ENCODE measurements at regions not wholly inside any gene's neighbourhood (a gene's known extent, or its start where the extent isn't known, plus 50 kb on each side); places are given as distances from the start of the nearest gene placed in this dataset.

DNA sequence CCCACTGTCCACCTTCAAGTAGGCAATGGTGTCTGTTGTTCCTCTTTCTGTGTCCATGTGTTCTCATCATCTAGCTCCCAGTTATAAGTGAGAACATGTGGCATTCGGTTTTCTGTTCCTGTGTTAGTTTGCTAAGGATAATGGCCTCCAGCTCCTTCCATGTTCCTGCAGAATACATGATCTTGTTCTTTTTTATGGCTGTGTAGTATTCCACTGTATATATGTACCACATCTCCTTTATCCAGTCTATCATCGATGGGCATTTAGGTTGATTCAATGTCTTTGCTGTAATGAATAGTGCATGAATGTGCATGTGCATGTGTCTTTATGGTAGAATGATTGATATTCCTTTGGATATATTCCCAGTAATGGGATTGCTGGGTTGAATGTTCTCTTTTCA, 123.3 kb upstream of the LHX5 start:
- no peaks in the 10 kb centered on the region for H3K9me2 ChIP-seq (replicated peaks; ENCODE audit: insufficient read depth, low read length)
- no peaks in the 10 kb centered on the region for H3K79me2 ChIP-seq (ENCODE audit: low read length)
- H3K4me1 ChIP-seq (ENCODE audit: low read length), result no peaks in the 10 kb centered on the region
- no peak for DNase-seq
- H2AFZ ChIP-seq (ENCODE audit: low read length), result no peak overlapping the region
- H3K9ac ChIP-seq (ENCODE audit: low read length), result no peak overlapping the region
- no peaks in the 10 kb centered on the region for H4K20me1 ChIP-seq (ENCODE audit: insufficient read depth, low read length)
- no peaks in the 10 kb centered on the region for H3K36me3 ChIP-seq (replicated peaks; ENCODE audit: insufficient read depth, low read length)
- no peaks in the 10 kb centered on the region for H3K9me3 ChIP-seq (replicated peaks; ENCODE audit: insufficient read depth, low read length)
- H3K27me3 ChIP-seq (replicated peaks; ENCODE audit: insufficient read depth, low read length), result no peaks in the 10 kb centered on the region
- no peak overlapping the region for H3K27ac ChIP-seq (ENCODE audit: low read length)
- H3F3A ChIP-seq (ENCODE audit: insufficient read depth, low read length), result no peaks in the 10 kb centered on the region
- H3K4me2 ChIP-seq (ENCODE audit: low read depth, low read length), result no peak overlapping the region
- no peak overlapping the region for H3K4me3 ChIP-seq (ENCODE audit: low read length)
- TF ChIP-seq EZH2 (optimal IDR thresholded peaks at IDR 0.05; ENCODE audit: low read depth, low read length), result no peak
- TF ChIP-seq, protein P1, sequence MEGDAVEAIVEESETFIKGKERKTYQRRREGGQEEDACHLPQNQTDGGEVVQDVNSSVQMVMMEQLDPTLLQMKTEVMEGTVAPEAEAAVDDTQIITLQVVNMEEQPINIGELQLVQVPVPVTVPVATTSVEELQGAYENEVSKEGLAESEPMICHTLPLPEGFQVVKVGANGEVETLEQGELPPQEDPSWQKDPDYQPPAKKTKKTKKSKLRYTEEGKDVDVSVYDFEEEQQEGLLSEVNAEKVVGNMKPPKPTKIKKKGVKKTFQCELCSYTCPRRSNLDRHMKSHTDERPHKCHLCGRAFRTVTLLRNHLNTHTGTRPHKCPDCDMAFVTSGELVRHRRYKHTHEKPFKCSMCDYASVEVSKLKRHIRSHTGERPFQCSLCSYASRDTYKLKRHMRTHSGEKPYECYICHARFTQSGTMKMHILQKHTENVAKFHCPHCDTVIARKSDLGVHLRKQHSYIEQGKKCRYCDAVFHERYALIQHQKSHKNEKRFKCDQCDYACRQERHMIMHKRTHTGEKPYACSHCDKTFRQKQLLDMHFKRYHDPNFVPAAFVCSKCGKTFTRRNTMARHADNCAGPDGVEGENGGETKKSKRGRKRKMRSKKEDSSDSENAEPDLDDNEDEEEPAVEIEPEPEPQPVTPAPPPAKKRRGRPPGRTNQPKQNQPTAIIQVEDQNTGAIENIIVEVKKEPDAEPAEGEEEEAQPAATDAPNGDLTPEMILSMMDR (IDR thresholded peaks at IDR 0.05; ENCODE audit: low read length), result no peak
- no peak for TF ChIP-seq EZH2phosphoT487 (IDR thresholded peaks at IDR 0.05; ENCODE audit: low read length)

DNA sequence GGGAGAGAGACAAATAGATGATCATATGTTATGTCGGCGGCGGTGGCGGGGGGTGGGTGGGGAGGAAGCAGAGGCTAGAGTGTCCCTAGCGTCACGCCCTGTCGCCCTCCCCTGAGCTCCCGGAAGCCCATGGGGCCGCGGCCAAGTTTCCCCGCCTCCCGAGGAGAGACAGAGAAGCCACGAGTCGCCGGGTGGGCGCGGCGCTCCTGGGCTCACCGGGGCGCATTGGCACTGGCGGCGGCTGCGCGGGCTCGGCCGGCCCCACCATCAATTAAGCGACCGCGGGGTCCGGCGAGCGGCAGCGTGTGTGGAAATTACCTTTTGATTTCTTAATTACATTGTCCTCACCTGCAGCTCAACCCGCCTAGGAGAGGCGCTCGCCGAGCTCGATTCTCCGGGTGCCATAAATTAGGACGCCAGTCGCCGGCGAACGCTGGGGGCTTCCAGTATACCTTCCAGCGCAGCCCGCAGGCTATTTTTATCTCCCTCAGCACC, 119.9 kb upstream of the LHX5 start:
- H3K36me3 ChIP-seq (replicated peaks; ENCODE audit: insufficient read depth, low read length), result no peaks in the 10 kb centered on the region
- DNase-seq, result no peak
- no peaks in the 10 kb centered on the region for H3K79me2 ChIP-seq (ENCODE audit: low read length)
- no peaks in the 10 kb centered on the region for H3K27me3 ChIP-seq (replicated peaks; ENCODE audit: insufficient read depth, low read length)
- H3K4me3 ChIP-seq (ENCODE audit: low read length), result no peak overlapping the region
- no peaks in the 10 kb centered on the region for H3K9me3 ChIP-seq (replicated peaks; ENCODE audit: insufficient read depth, low read length)
- H3F3A ChIP-seq (ENCODE audit: insufficient read depth, low read length), result no peaks in the 10 kb centered on the region
- no peaks in the 10 kb centered on the region for H4K20me1 ChIP-seq (ENCODE audit: insufficient read depth, low read length)
- no peak overlapping the region for H2AFZ ChIP-seq (ENCODE audit: low read length)
- TF ChIP-seq, protein P1 (IDR thresholded peaks at IDR 0.05; ENCODE audit: low read length), result no peak
- TF ChIP-seq EZH2phosphoT487 (IDR thresholded peaks at IDR 0.05; ENCODE audit: low read length) (no peak), EZH2 (optimal IDR thresholded peaks at IDR 0.05; ENCODE audit: low read depth, low read length) (no peak)
- no peak overlapping the region for H3K9ac ChIP-seq (ENCODE audit: low read length)
- no peaks in the 10 kb centered on the region for H3K9me2 ChIP-seq (replicated peaks; ENCODE audit: insufficient read depth, low read length)
- no peaks in the 10 kb centered on the region for H3K4me1 ChIP-seq (ENCODE audit: low read length)
- H3K27ac ChIP-seq (ENCODE audit: low read length), result no peak overlapping the region
- no peak overlapping the region for H3K4me2 ChIP-seq (ENCODE audit: low read depth, low read length)

DNA sequence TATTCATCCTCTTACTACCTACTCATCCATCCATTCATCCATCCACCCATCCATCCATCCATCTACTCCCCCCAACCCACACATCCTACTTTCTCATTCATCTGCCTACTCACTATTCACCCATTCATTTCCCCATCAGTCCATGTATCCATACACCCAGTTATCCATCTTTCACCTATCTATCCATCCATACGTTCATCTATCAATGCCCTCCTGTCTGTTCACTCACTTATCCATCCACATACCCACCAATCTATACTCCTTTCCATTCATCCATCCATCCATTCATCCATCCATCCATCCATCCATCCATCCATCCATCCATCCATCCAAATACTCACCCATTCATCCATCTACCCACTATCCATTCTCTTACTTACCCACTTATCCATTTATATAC, 117.8 kb upstream of the LHX5 start:
- Histone ChIP-seq H2AFZ (ENCODE audit: low read length) (no peak overlapping the region), H3K4me1 (ENCODE audit: low read length) (no peaks in the 10 kb centered on the region), H3F3A (ENCODE audit: insufficient read depth, low read length) (no peaks in the 10 kb centered on the region), H3K9ac (ENCODE audit: low read length) (no peak overlapping the region), H3K4me2 (ENCODE audit: low read depth, low read length) (no peak overlapping the region), H3K36me3 (replicated peaks; ENCODE audit: insufficient read depth, low read length) (no peaks in the 10 kb centered on the region), H4K20me1 (ENCODE audit: insufficient read depth, low read length) (no peaks in the 10 kb centered on the region), H3K27ac (ENCODE audit: low read length) (no peak overlapping the region), H3K9me3 (replicated peaks; ENCODE audit: insufficient read depth, low read length) (no peaks in the 10 kb centered on the region), H3K79me2 (ENCODE audit: low read length) (no peaks in the 10 kb centered on the region), H3K4me3 (ENCODE audit: low read length) (no peak overlapping the region), H3K27me3 (replicated peaks; ENCODE audit: insufficient read depth, low read length) (no peaks in the 10 kb centered on the region), H3K9me2 (replicated peaks; ENCODE audit: insufficient read depth, low read length) (no peaks in the 10 kb centered on the region)
- no peak for DNase-seq
- TF ChIP-seq EZH2phosphoT487 (IDR thresholded peaks at IDR 0.05; ENCODE audit: low read length) (no peak), EZH2 (optimal IDR thresholded peaks at IDR 0.05; ENCODE audit: low read depth, low read length) (no peak)
- TF ChIP-seq, protein P1 (IDR thresholded peaks at IDR 0.05; ENCODE audit: low read length), result no peak
